ENCODE measurements at regions not wholly inside any gene's neighbourhood (a gene's known extent, or its start where the extent isn't known, plus 50 kb on each side); places are given as distances from the start of the nearest gene placed in this dataset.
A peak's percentile ranks its signal among the peaks of the same experiment; 100 is the strongest.
"Not testable (repeated sequence)": the region's sequence is repeated elsewhere in the genome, so short reads cannot be mapped to it uniquely, and the experiment has no call there.

- H3K36me3 ChIP-seq (ENCODE audit: low read depth) = no peaks in the 10 kb centered on the region
- H3K4me3 ChIP-seq = no peak overlapping the region
- no peak for ATAC-seq
- intact Hi-C loops (cut with DNase I, micrococcal nuclease) = no loop called here
- DNase-seq = no peak
- no peaks in the 10 kb centered on the region for H3K4me1 ChIP-seq (ENCODE audit: low read depth)
- no peaks in the 10 kb centered on the region for H3K9me3 ChIP-seq
- peak; percentile 10 for TF ChIP-seq CTCF (IDR thresholded peaks at IDR 0.05)
Measured at GRCh38 chr10:53209944-53210611, 437.5 kb upstream of the MBL2 start.

GRCh38 chr10:53183733-53184132, 411.1 kb upstream of the MBL2 start:
- no peaks in the 10 kb centered on the region for H3K36me3 ChIP-seq (ENCODE audit: low read depth)
- ATAC-seq (no peak), DNase-seq (no peak)
- TF ChIP-seq CTCF (IDR thresholded peaks at IDR 0.05) = no peak
- intact Hi-C loops (cut with DNase I, micrococcal nuclease) = no loop called here
- H3K4me1 ChIP-seq (ENCODE audit: low read depth) = no peaks in the 10 kb centered on the region
- no peak overlapping the region for H3K4me3 ChIP-seq
- H3K9me3 ChIP-seq = peaks cover 3% of the 10 kb centered on the region

- Histone ChIP-seq H3K9me3 (no peaks in the 10 kb centered on the region), H3K4me3 (no peak overlapping the region), H3K4me1 (ENCODE audit: low read depth) (no peaks in the 10 kb centered on the region), H3K36me3 (ENCODE audit: low read depth) (no peaks in the 10 kb centered on the region)
- ATAC-seq (no peak), DNase-seq (no peak)
- intact Hi-C loops (cut with DNase I, micrococcal nuclease) = no loop called here
- TF ChIP-seq CTCF (IDR thresholded peaks at IDR 0.05) = no peak
Measured at GRCh38 chr10:53177468-53177867, 404.9 kb upstream of the MBL2 start.

- TF ChIP-seq CTCF (IDR thresholded peaks at IDR 0.05) = no peak
- no peaks in the 10 kb centered on the region for H3K4me1 ChIP-seq (ENCODE audit: low read depth)
- H3K9me3 ChIP-seq = no peaks in the 10 kb centered on the region
- ATAC-seq = no peak
- DNase-seq = no peak
- H3K36me3 ChIP-seq (ENCODE audit: low read depth) = no peaks in the 10 kb centered on the region
- intact Hi-C loops (cut with DNase I, micrococcal nuclease) = no loop called here
- no peak overlapping the region for H3K4me3 ChIP-seq
Measured at GRCh38 chr10:53166325-53166724, 393.7 kb upstream of the MBL2 start.

- no peak overlapping the region for H3K4me3 ChIP-seq
- intact Hi-C loops (cut with DNase I, micrococcal nuclease) = no loop called here
- TF ChIP-seq CTCF (IDR thresholded peaks at IDR 0.05) = no peak
- H3K36me3 ChIP-seq (ENCODE audit: low read depth) = no peaks in the 10 kb centered on the region
- no peaks in the 10 kb centered on the region for H3K4me1 ChIP-seq (ENCODE audit: low read depth)
- H3K9me3 ChIP-seq = no peaks in the 10 kb centered on the region
- DNase-seq (no peak), ATAC-seq (no peak)
Measured at GRCh38 chr10:53162856-53163255, 390.3 kb upstream of the MBL2 start.

- Histone ChIP-seq H3K4me1 (ENCODE audit: low read depth) (no peaks in the 10 kb centered on the region), H3K9me3 (no peaks in the 10 kb centered on the region), H3K36me3 (ENCODE audit: low read depth) (no peaks in the 10 kb centered on the region), H3K4me3 (no peak overlapping the region)
- ATAC-seq (no peak), DNase-seq (no peak)
- intact Hi-C loops (cut with DNase I, micrococcal nuclease) = no loop called here
- no peak for TF ChIP-seq CTCF (IDR thresholded peaks at IDR 0.05)
Measured at GRCh38 chr10:53161231-53161630, 388.6 kb upstream of the MBL2 start.

GRCh38 chr10:53155674-53156073, 383.1 kb upstream of the MBL2 start:
- ATAC-seq; H3K4me1 ChIP-seq (ENCODE audit: low read depth); H3K4me3 ChIP-seq; DNase-seq; H3K9me3 ChIP-seq; intact Hi-C loops (cut with DNase I, micrococcal nuclease); H3K36me3 ChIP-seq (ENCODE audit: low read depth): not testable (repeated sequence)

All from mucosa of descending colon (tissue), 3 donors.